ENCODE measurements at regions not wholly inside any gene's neighbourhood (a gene's known extent, or its start where the extent isn't known, plus 50 kb on each side); places are given as distances from the start of the nearest gene placed in this dataset.

GRCh38 chr11:95519912-95520311, 269.7 kb downstream of the FAM76B start:
- no peak for DNase-seq
- Histone ChIP-seq H3K27ac (ENCODE audit: insufficient read depth in 1 of 2, low read depth in 1 of 2, low read length in 2 of 2, poor library complexity in 1 of 2, severe bottlenecking in 2 of 2) (no peak overlapping the region), H3K4me1 (ENCODE audit: control extremely low read depth in 1 of 4, control insufficient read depth in 4 of 4, insufficient read depth in 4 of 4, low read length in 3 of 4) (no peaks in the 10 kb centered on the region), H3K27me3 (replicated peaks in 2 of 5; ENCODE audit: control insufficient read depth in 4 of 5, insufficient read depth in 5 of 5, low read length in 4 of 5) (no peaks in the 10 kb centered on the region), H3K4me3 (ENCODE audit: control insufficient read depth in 1 of 7, extremely low read depth in 1 of 7, insufficient read depth in 4 of 7, low read depth in 2 of 7, low read length in 6 of 7) (no peak overlapping the region), H3K9me3 (ENCODE audit: control extremely low read depth in 1 of 5, control insufficient read depth in 4 of 5, insufficient read depth in 2 of 5, low read depth in 1 of 5, low read length in 4 of 5) (no peaks in the 10 kb centered on the region), H3K36me3 (ENCODE audit: control insufficient read depth in 4 of 4, insufficient read depth in 4 of 4, low read length in 3 of 4) (no peaks in the 10 kb centered on the region)
- POLR2A ChIA-PET = no interaction called here
- CTCF ChIA-PET = no interaction called here
- 100% methylated on average over 2 of the region's 4 CpGs for WGBS (ENCODE audit: insufficient coverage)

- H3K36me3 ChIP-seq (ENCODE audit: control insufficient read depth in 4 of 4, insufficient read depth in 4 of 4, low read length in 3 of 4) = no peaks in the 10 kb centered on the region
- no peaks in the 10 kb centered on the region for H3K4me1 ChIP-seq (ENCODE audit: control extremely low read depth in 1 of 4, control insufficient read depth in 4 of 4, insufficient read depth in 4 of 4, low read length in 3 of 4)
- no peak overlapping the region for H3K4me3 ChIP-seq (ENCODE audit: control insufficient read depth in 1 of 7, extremely low read depth in 1 of 7, insufficient read depth in 4 of 7, low read depth in 2 of 7, low read length in 6 of 7)
- no CpG with 5 or more reads among the region's 1 CpG for WGBS (ENCODE audit: insufficient coverage)
- ChIA-PET CTCF (interaction anchor here (1.3 to 1.7 kb wide), 2 partner anchors 29 to 134 kb away, joined by 3 to 4 read pairs; no protein-coding TSS in a partner anchor), POLR2A (no interaction called here)
- H3K27me3 ChIP-seq (replicated peaks in 2 of 5; ENCODE audit: control insufficient read depth in 4 of 5, insufficient read depth in 5 of 5, low read length in 4 of 5) = no peaks in the 10 kb centered on the region
- no peaks in the 10 kb centered on the region for H3K9me3 ChIP-seq (ENCODE audit: control extremely low read depth in 1 of 5, control insufficient read depth in 4 of 5, insufficient read depth in 2 of 5, low read depth in 1 of 5, low read length in 4 of 5)
- H3K27ac ChIP-seq (ENCODE audit: insufficient read depth in 1 of 2, low read depth in 1 of 2, low read length in 2 of 2, poor library complexity in 1 of 2, severe bottlenecking in 2 of 2) = no peak overlapping the region
- DNase-seq = no peak
Measured at GRCh38 chr11:95517453-95517852, 272.1 kb downstream of the FAM76B start.

- no peaks in the 10 kb centered on the region for H3K36me3 ChIP-seq (ENCODE audit: control insufficient read depth in 4 of 4, insufficient read depth in 4 of 4, low read length in 3 of 4)
- no peak overlapping the region for H3K27ac ChIP-seq (ENCODE audit: insufficient read depth in 1 of 2, low read depth in 1 of 2, low read length in 2 of 2, poor library complexity in 1 of 2, severe bottlenecking in 2 of 2)
- H3K4me1 ChIP-seq (ENCODE audit: control extremely low read depth in 1 of 4, control insufficient read depth in 4 of 4, insufficient read depth in 4 of 4, low read length in 3 of 4) = no peaks in the 10 kb centered on the region
- ChIA-PET CTCF (interaction anchor here (1.1 to 1.7 kb wide), 3 partner anchors 30 to 945 kb away, joined by 3 to 4 read pairs (median 3); no protein-coding TSS in a partner anchor), POLR2A (no interaction called here)
- no peak for DNase-seq
- no CpG with 5 or more reads among the region's 2 CpGs for WGBS (ENCODE audit: insufficient coverage)
- H3K27me3 ChIP-seq (replicated peaks in 2 of 5; ENCODE audit: control insufficient read depth in 4 of 5, insufficient read depth in 5 of 5, low read length in 4 of 5) = no peaks in the 10 kb centered on the region
- H3K9me3 ChIP-seq (ENCODE audit: control extremely low read depth in 1 of 5, control insufficient read depth in 4 of 5, insufficient read depth in 2 of 5, low read depth in 1 of 5, low read length in 4 of 5) = no peaks in the 10 kb centered on the region
- H3K4me3 ChIP-seq (ENCODE audit: control insufficient read depth in 1 of 7, extremely low read depth in 1 of 7, insufficient read depth in 4 of 7, low read depth in 2 of 7, low read length in 6 of 7) = no peak overlapping the region
Measured at GRCh38 chr11:95516786-95517185, 272.8 kb downstream of the FAM76B start.

GRCh38 chr11:95516175-95516574, 273.4 kb downstream of the FAM76B start:
- Histone ChIP-seq H3K27ac (ENCODE audit: insufficient read depth in 1 of 2, low read depth in 1 of 2, low read length in 2 of 2, poor library complexity in 1 of 2, severe bottlenecking in 2 of 2) (no peak overlapping the region), H3K4me1 (ENCODE audit: control extremely low read depth in 1 of 4, control insufficient read depth in 4 of 4, insufficient read depth in 4 of 4, low read length in 3 of 4) (no peaks in the 10 kb centered on the region), H3K36me3 (ENCODE audit: control insufficient read depth in 4 of 4, insufficient read depth in 4 of 4, low read length in 3 of 4) (no peaks in the 10 kb centered on the region), H3K9me3 (ENCODE audit: control extremely low read depth in 1 of 5, control insufficient read depth in 4 of 5, insufficient read depth in 2 of 5, low read depth in 1 of 5, low read length in 4 of 5) (no peaks in the 10 kb centered on the region), H3K27me3 (replicated peaks in 2 of 5; ENCODE audit: control insufficient read depth in 4 of 5, insufficient read depth in 5 of 5, low read length in 4 of 5) (no peaks in the 10 kb centered on the region), H3K4me3 (ENCODE audit: control insufficient read depth in 1 of 7, extremely low read depth in 1 of 7, insufficient read depth in 4 of 7, low read depth in 2 of 7, low read length in 6 of 7) (no peak overlapping the region)
- ChIA-PET CTCF (interaction anchor here (1.1 to 1.7 kb wide), 2 partner anchors 30 to 946 kb away, joined by 3 read pairs; no protein-coding TSS in a partner anchor), POLR2A (no interaction called here)
- no peak for DNase-seq
- WGBS (ENCODE audit: insufficient coverage) = 80% methylated on average over 1 of the region's 2 CpGs

- no peaks in the 10 kb centered on the region for H3K9me3 ChIP-seq (ENCODE audit: control extremely low read depth in 1 of 5, control insufficient read depth in 4 of 5, insufficient read depth in 2 of 5, low read depth in 1 of 5, low read length in 4 of 5)
- CTCF ChIA-PET = no interaction called here
Measured at GRCh38 chr11:95515371-95515770, 274.2 kb downstream of the FAM76B start.

GRCh38 chr11:95514416-95515110, 275.0 kb downstream of the FAM76B start:
- no peaks in the 10 kb centered on the region for H3K4me1 ChIP-seq (ENCODE audit: control extremely low read depth in 1 of 4, control insufficient read depth in 4 of 4, insufficient read depth in 4 of 4, low read length in 3 of 4)
- H3K27me3 ChIP-seq (replicated peaks in 2 of 5; ENCODE audit: control insufficient read depth in 4 of 5, insufficient read depth in 5 of 5, low read length in 4 of 5) = no peaks in the 10 kb centered on the region
- ChIA-PET POLR2A (no interaction called here), CTCF (interaction anchor here (0.7 kb wide), 1 partner anchor 11 kb away, joined by 3 read pairs; no protein-coding TSS in a partner anchor)
- 100% methylated on average over 1 of the region's 4 CpGs for WGBS (ENCODE audit: insufficient coverage)
- DNase-seq = no peak
- H3K27ac ChIP-seq (ENCODE audit: insufficient read depth in 1 of 2, low read depth in 1 of 2, low read length in 2 of 2, poor library complexity in 1 of 2, severe bottlenecking in 2 of 2) = no peak overlapping the region
- H3K4me3 ChIP-seq (ENCODE audit: control insufficient read depth in 1 of 7, extremely low read depth in 1 of 7, insufficient read depth in 4 of 7, low read depth in 2 of 7, low read length in 6 of 7) = no peak overlapping the region
- no peaks in the 10 kb centered on the region for H3K9me3 ChIP-seq (ENCODE audit: control extremely low read depth in 1 of 5, control insufficient read depth in 4 of 5, insufficient read depth in 2 of 5, low read depth in 1 of 5, low read length in 4 of 5)
- no peaks in the 10 kb centered on the region for H3K36me3 ChIP-seq (ENCODE audit: control insufficient read depth in 4 of 4, insufficient read depth in 4 of 4, low read length in 3 of 4)

More at GRCh38 chr11:95515371-95515770, 274.2 kb downstream of the FAM76B start:
- H3K27me3 ChIP-seq (replicated peaks in 2 of 5; ENCODE audit: control insufficient read depth in 4 of 5, insufficient read depth in 5 of 5, low read length in 4 of 5) = no peaks in the 10 kb centered on the region
- WGBS (ENCODE audit: insufficient coverage) = 100% methylated on average over 2 of the region's 2 CpGs
- H3K4me3 ChIP-seq (ENCODE audit: control insufficient read depth in 1 of 7, extremely low read depth in 1 of 7, insufficient read depth in 4 of 7, low read depth in 2 of 7, low read length in 6 of 7) = no peak overlapping the region
- DNase-seq = no peak
- H3K36me3 ChIP-seq (ENCODE audit: control insufficient read depth in 4 of 4, insufficient read depth in 4 of 4, low read length in 3 of 4) = no peaks in the 10 kb centered on the region
- POLR2A ChIA-PET = no interaction called here
- no peaks in the 10 kb centered on the region for H3K4me1 ChIP-seq (ENCODE audit: control extremely low read depth in 1 of 4, control insufficient read depth in 4 of 4, insufficient read depth in 4 of 4, low read length in 3 of 4)
- H3K27ac ChIP-seq (ENCODE audit: insufficient read depth in 1 of 2, low read depth in 1 of 2, low read length in 2 of 2, poor library complexity in 1 of 2, severe bottlenecking in 2 of 2) = no peak overlapping the region

GRCh38 chr11:95512682-95513081, 276.9 kb downstream of the FAM76B start:
- no peaks in the 10 kb centered on the region for H3K9me3 ChIP-seq (ENCODE audit: control extremely low read depth in 1 of 5, control insufficient read depth in 4 of 5, insufficient read depth in 2 of 5, low read depth in 1 of 5, low read length in 4 of 5)
- H3K36me3 ChIP-seq (ENCODE audit: control insufficient read depth in 4 of 4, insufficient read depth in 4 of 4, low read length in 3 of 4) = no peaks in the 10 kb centered on the region
- ChIA-PET POLR2A (no interaction called here), CTCF (interaction anchor here (1.0 kb wide), 1 partner anchor 33 kb away, joined by 3 read pairs; no protein-coding TSS in a partner anchor)
- H3K4me3 ChIP-seq (ENCODE audit: control insufficient read depth in 1 of 7, extremely low read depth in 1 of 7, insufficient read depth in 4 of 7, low read depth in 2 of 7, low read length in 6 of 7) = no peak overlapping the region
- DNase-seq = no peak
- H3K27ac ChIP-seq (ENCODE audit: insufficient read depth in 1 of 2, low read depth in 1 of 2, low read length in 2 of 2, poor library complexity in 1 of 2, severe bottlenecking in 2 of 2) = no peak overlapping the region
- no peaks in the 10 kb centered on the region for H3K27me3 ChIP-seq (replicated peaks in 2 of 5; ENCODE audit: control insufficient read depth in 4 of 5, insufficient read depth in 5 of 5, low read length in 4 of 5)
- H3K4me1 ChIP-seq (ENCODE audit: control extremely low read depth in 1 of 4, control insufficient read depth in 4 of 4, insufficient read depth in 4 of 4, low read length in 3 of 4) = no peaks in the 10 kb centered on the region
- 95% methylated on average over 2 of the region's 4 CpGs for WGBS (ENCODE audit: insufficient coverage)
